AG09319 (cell line): ENCODE measurements at regions not wholly inside any gene's neighbourhood (a gene's known extent, or its start where the extent isn't known, plus 50 kb on each side); places are given as distances from the start of the nearest gene placed in this dataset.

ENCODE experiments used
- DNase-seq: peaks from one replicate; pipeline ENCODE4 v3.0.0-alpha.2; 2010; ENCODE audit warnings: low read depth; ENCODE audit errors: extremely low read depth
- TF ChIP-seq, protein P1 (sequence below): IDR thresholded peaks from 2 replicates; pipeline ENCODE4 v1.5.1; 2011; ENCODE audit warnings: low read depth, mild to moderate bottlenecking, inconsistent platforms, low read length, moderate library complexity

DNA sequence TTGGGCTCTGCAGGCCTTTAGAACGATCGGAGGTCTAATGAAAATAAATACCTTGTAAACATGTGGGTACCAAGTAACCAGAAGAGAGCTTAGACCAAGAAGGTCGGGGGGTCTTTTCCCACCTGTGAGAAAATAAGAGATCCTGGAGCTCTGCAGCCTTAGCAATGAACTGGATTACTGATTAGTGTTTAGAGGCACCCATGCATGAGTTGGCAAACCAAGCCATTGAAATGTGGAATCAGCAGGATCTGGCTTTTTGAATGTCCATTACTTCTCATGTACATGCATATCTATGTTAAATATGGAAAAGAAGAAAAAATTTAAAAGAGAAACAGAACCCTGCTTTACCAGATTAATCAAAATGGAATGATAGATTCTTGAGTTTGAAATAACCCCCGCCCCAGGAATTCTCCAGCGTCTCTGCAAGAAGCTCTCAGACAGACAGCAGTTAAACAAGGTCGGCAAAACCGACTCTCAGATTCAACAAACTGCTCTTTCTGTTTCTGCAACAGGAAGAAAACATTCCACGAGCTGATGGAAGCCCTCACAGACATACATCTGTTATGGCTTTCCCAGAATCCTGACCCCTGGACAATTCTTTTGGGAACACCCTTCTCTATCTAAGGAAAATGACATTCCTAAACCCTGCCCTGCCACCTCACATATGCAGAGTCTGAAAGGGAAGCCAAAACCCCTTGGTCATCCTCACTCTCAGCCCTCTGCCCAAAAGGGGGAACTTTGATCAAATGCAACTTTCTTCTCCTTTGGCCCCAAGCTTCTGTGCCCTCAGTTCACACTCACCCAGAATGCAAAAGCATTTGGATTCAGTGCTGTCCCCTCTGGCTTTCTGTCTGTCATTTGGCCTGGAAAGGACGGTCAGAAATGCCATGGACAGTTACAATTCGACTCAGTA is 78.7 kb upstream of the EN2 start:
- no peak for DNase-seq
- TF ChIP-seq, protein P1, sequence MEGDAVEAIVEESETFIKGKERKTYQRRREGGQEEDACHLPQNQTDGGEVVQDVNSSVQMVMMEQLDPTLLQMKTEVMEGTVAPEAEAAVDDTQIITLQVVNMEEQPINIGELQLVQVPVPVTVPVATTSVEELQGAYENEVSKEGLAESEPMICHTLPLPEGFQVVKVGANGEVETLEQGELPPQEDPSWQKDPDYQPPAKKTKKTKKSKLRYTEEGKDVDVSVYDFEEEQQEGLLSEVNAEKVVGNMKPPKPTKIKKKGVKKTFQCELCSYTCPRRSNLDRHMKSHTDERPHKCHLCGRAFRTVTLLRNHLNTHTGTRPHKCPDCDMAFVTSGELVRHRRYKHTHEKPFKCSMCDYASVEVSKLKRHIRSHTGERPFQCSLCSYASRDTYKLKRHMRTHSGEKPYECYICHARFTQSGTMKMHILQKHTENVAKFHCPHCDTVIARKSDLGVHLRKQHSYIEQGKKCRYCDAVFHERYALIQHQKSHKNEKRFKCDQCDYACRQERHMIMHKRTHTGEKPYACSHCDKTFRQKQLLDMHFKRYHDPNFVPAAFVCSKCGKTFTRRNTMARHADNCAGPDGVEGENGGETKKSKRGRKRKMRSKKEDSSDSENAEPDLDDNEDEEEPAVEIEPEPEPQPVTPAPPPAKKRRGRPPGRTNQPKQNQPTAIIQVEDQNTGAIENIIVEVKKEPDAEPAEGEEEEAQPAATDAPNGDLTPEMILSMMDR: no peak

DNA sequence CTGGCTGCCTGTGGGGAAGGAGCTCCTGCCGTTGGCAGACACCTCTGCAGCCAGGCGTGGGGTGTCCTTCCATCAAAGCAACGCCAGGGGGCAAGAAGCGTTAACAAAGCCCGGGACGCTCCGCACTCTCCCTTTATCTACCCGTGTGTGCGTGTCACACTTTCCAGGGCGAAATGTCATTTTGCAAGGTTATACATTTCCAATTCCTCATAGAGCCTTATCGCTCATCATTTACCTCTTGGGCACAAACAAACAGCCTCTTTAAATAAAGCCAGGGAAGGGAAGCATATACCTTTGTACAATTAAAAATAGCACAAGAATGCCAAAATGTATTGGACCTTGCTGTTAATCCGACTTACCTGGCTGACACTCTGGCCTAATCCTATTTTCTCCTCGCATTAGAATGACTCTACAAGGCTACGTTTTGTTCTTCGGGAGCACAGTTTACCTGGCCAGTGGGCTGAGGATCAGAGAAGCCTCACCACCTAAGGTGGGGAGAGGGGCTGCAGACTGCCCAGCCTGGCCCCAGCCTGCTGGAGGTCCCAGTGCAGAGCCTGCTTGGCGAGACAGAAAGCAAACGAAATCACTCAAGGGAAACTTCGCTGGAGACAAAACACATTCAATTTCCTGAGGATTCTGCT is 77.6 kb upstream of the EN2 start:
- TF ChIP-seq, protein P1: peak; percentile 77
- peak; percentile 16 for DNase-seq

DNA sequence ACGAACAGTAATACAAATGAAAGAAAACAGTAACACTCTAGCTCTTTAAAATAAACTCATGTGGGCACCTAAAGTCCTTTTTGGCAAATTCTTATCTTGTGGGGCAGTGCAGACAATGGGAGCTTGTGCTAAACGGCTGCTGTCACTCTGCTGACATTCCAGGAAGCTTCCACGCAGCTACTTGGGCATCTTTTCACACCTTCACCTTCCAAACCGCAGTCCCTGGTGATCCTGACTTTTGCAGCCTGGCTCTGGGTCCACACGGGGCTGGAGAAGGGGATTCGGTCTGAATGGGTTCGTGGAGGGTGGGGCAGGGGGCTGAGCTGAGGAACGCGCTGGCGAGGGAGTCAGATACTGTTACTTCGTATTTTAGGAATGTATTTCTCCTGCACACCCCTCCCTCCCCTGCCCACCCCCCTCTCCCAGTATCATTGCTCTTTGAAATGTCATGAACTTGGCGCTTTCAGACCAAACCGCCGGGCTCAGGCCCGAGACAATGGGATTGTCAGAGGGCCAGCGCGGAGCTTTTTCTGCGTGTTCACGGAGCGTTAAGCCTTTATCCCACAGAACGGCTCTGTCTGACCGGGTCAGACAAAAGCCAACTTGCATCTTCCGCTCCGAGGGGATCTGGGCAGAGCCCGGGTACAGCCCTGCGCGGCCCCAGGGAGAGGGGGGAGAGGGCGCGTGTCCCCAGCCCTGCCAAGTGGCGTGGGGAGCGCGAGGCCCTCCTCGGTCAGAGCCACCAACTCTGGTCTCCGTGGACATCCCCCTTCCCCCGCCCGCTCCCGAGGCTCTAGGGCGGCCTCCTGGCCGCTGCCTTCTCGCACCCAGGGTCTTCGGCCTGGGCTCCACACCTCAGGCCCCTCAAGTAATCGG is 76.7 kb upstream of the EN2 start:
- TF ChIP-seq, protein P1: no peak
- DNase-seq: no peak

DNA sequence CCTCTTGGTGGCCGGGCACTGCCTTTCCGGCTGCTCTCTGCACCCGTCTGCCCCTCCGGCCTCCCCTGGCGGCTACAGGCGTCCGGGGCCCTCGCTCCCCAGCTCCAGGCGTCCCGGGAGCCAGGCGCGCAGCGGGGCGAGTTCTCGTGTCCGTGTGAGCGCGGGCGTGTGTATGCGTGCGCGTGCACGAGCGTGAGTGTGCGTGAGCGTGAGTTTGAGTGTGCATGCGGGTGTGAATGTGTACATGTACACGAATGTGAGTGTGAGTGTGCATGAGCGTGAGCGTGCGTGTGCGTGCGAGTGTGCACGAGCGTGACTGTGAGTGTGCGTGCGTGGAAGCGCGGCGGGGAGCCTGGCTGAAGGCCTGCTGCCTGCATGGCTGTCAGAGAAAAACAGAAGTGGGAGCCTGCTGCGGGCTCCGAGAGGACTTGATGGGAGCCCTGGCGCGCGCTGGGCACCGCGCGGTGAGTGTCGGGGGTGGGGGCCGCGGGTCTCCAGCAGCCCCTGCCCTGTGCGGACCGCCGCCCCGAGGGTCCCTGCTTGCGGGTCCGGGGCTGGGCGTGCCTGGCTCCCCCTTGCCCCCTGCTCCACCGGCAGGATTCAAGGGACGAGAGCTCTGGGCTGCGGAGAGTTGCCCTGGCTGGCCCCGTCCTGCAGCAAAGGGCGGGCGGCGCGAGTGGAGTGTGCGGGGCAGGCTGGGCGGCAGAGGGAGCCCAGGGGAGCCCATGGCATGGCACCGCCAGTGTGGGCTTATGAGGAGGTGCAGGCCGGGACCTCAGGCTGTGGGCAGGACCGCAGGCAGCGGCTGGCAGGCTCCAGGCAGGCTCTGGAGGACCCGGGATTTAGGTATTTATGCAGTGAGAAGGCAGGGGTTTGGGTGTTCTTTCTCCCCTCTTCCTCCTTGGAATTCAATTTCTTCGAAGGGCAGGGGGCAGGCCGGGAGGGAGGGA is 75.8 kb upstream of the EN2 start:
- TF ChIP-seq, protein P1: no peak
- no peak for DNase-seq

DNA sequence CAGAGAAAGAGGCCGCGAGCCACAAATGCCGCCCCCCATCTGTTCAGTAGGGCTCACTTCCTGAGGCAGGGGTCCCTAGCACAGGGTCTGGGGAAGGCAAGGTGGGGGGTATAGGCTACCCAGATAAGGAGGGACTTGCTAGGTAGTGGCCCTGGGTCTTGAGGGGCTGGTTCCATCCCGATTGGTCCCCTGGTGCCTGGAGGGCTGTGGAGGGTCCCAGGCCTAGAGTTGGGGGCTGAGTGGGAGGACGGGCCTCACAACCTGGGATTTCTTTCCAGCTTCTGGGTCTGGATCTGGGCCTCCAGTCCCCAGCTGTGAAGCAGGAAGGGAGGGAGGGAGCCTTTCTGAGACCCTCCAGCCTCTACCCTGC is 75.1 kb upstream of the EN2 start:
- TF ChIP-seq, protein P1: no peak
- DNase-seq: no peak

DNA sequence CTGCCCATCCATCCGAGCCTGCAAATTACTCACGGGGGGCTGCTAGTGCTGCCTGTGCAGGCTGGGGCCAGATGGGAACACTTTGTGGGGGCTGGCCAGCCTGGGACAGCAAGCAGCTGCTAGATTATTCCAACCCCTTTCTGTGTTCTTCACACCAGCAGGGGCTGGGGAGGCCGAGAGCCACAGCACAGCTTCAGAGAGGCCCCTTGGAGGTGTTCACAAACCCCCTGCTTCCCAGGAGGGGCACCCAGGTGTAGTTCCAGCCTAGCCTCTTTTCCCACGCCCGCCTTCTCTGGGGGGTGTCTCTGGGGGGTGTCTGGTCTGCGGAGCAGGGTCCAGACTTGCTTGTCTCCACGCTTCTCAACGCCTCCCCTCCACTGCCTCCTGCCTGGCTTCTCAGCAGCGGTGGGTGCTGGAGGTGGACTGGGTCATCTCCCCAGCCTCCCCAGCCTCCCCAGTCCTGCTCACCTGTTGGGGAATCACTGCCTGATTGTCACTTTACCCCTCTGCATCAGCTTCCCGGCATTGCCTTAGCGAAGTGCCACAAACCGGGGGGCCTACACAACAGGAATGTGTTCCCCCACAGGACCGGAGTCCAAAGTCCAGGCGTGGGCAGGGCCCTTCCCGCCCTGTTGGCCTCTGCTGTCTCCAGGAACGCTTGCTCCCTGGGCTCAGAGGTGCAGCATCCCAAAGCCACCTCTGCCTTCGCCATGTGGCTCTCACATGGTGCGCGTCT is 74.0 kb upstream of the EN2 start:
- TF ChIP-seq, protein P1: no peak
- no peak for DNase-seq
